Panc1 (cell line): ENCODE measurements at regions not wholly inside any gene's neighbourhood (a gene's known extent, or its start where the extent isn't known, plus 50 kb on each side); places are given as distances from the start of the nearest gene placed in this dataset.

Experiments used
- ATAC-seq: fragments of 200-7000 bp; cut with Tn5 transposase; 2 replicates; pipeline ENCODE4 v1.9.1; 2020; ENCODE audit warnings: mild to moderate bottlenecking, moderate library complexity
- BruUV-seq: library from RNA; stranded (reverse); fragments of 400-500 nt; replicated peaks from 2 replicates; lab custom pipeline; 2021; lab: Mats Ljungman, UMichigan
- CTCF ChIA-PET: fragments of 300-600 bp; sonication (Branson Sonifier 250); formaldehyde crosslinking; loops from one replicate; lab custom pipeline; 2022; ENCODE audit warnings: antibody characterized with exemption; lab: Charles Lee
- POLR2A ChIA-PET: fragments of 300-600 bp; sonication (Branson Sonifier 250); formaldehyde crosslinking; loops from one replicate; lab custom pipeline; 2022; ENCODE audit warnings: antibody characterized with exemption; lab: Charles Lee
- DNase-seq: peaks from one replicate; pipeline ENCODE4 v3.0.0-alpha.2; 2010; ENCODE audit warnings: low read depth, low spot score
- H3K27ac ChIP-seq: 2 replicates; pipeline ENCODE4 v1.5.1; 2011; ENCODE audit warnings: mild to moderate bottlenecking, low read length, inconsistent platforms
- H3K27me3 ChIP-seq: fragments of 200-500 bp; sonication (Bioruptor generic); 2 replicates; pipeline ENCODE4 v1.6.0; 2014; ENCODE audit warnings: low read length, inconsistent platforms; ENCODE audit not compliant: control insufficient read depth, insufficient read depth
- H3K36me3 ChIP-seq: fragments of 200-500 bp; sonication (Bioruptor generic); 2 replicates; pipeline ENCODE4 v1.5.1; 2014; ENCODE audit warnings: inconsistent platforms, mild to moderate bottlenecking, low read length, moderate library complexity; ENCODE audit not compliant: control insufficient read depth, insufficient read depth
- H3K4me1 ChIP-seq: 2 replicates; pipeline ENCODE4 v1.5.1; 2011; ENCODE audit warnings: inconsistent platforms, mild to moderate bottlenecking, low read length, moderate library complexity; ENCODE audit not compliant: control insufficient read depth, insufficient read depth
- H3K4me3 ChIP-seq, 2 experiments: 2 replicates each; pipeline ENCODE4 v1.5.1; 2011 to 2012; ENCODE audit warnings: low read depth in 2 of 2, low read length in 2 of 2, mild to moderate bottlenecking in 2 of 2, inconsistent platforms in 1 of 2, moderate library complexity in 1 of 2
- H3K9me3 ChIP-seq: fragments of 200-500 bp; sonication (Bioruptor generic); 2 replicates; pipeline ENCODE4 v1.5.1; 2014; ENCODE audit warnings: low read depth, mild to moderate bottlenecking, inconsistent platforms, low read length, moderate library complexity; ENCODE audit not compliant: control insufficient read depth, insufficient read depth
- CTCF ChIP-seq: fragments of 450-650 bp; IDR thresholded peaks from 2 replicates; pipeline ENCODE4 v1.5.1; 2017; ENCODE audit warnings: mild to moderate bottlenecking
- POLR2AphosphoS5 ChIP-seq: IDR thresholded peaks from 2 replicates; pipeline ENCODE4 v1.6.1; 2012; ENCODE audit warnings: mild to moderate bottlenecking, low read depth, low read length, moderate library complexity
- REST ChIP-seq, 2 experiments: IDR thresholded peaks; 2 replicates each; pipeline ENCODE4 v1.6.1; 2011 to 2012; ENCODE audit warnings: low read depth in 2 of 2, control low read depth in 1 of 2, low read length in 1 of 2, mild to moderate bottlenecking in 1 of 2, moderate library complexity in 1 of 2; ENCODE audit not compliant: insufficient read depth in 1 of 2
- SIN3A ChIP-seq: IDR thresholded peaks from 2 replicates; pipeline ENCODE4 v1.6.1; 2012; ENCODE audit warnings: low read depth, mild to moderate bottlenecking, low read length, moderate library complexity, borderline replicate concordance; ENCODE audit not compliant: insufficient read depth
- TCF7L2 ChIP-seq: IDR thresholded peaks from 2 replicates; pipeline ENCODE4 v1.6.1; 2011; ENCODE audit warnings: mild to moderate bottlenecking, low read depth, low read length, inconsistent platforms
- in situ Hi-C: cut with HindIII; loops from 2 replicates; pipeline ENCODE4 v1.10.0; 2016; ENCODE audit warnings: low sequenced_read_pairs, low pct_unique_long_range_greater_than_20kb
- intact Hi-C: fragments of 100-400 bp; cut with micrococcal nuclease; formaldehyde crosslinking; loops from one replicate; pipeline ENCODE4 v1.10.0; 2022; ENCODE audit not compliant: unreplicated experiment

GRCh38 chr2:48109491-48110204 is 203.3 kb upstream of the FBXO11 start:
- H3K27ac ChIP-seq: no peak overlapping the region
- no peak for DNase-seq
- no TSS peak for BruUV-seq
- H3K27me3 ChIP-seq: no peaks in the 10 kb centered on the region
- H3K4me1 ChIP-seq: peaks cover 24% of the 10 kb centered on the region
- ChIA-PET POLR2A (no interaction called here), CTCF (interaction anchor here (0.6 to 1.1 kb wide), 2 partner anchors 14 to 313 kb away, joined by 4 read pairs; no protein-coding TSS in a partner anchor)
- in situ Hi-C loops: no loop called here
- no peak overlapping the region for H3K4me3 ChIP-seq
- ATAC-seq: no peak
- intact Hi-C loops: no loop called here
- H3K36me3 ChIP-seq: no peaks in the 10 kb centered on the region
- no peaks in the 10 kb centered on the region for H3K9me3 ChIP-seq
- TF ChIP-seq CTCF (no peak), REST (IDR thresholded peaks at IDR 0.05; ENCODE audit: insufficient read depth in 1 of 2, low read depth in 2 of 2, low read length in 1 of 2) (no peak), SIN3A (no peak), TCF7L2 (no peak), POLR2AphosphoS5 (no peak)

GRCh38 chr2:48110492-48110891 is 204.0 kb upstream of the FOXN2 start:
- H3K4me3 ChIP-seq: no peak overlapping the region; a peak in 1 of 4 replicates
- in situ Hi-C loops (no loop called here), intact Hi-C loops (no loop called here)
- ATAC-seq (no peak), DNase-seq (no peak)
- peak overlapping the region; percentile 92 for H3K27ac ChIP-seq
- ChIA-PET POLR2A (no interaction called here), CTCF (interaction anchor here (0.6 kb wide), 1 partner anchor 13 kb away, joined by 4 read pairs; no protein-coding TSS in a partner anchor)
- TF ChIP-seq REST (IDR thresholded peaks at IDR 0.05; ENCODE audit: insufficient read depth in 1 of 2, low read depth in 2 of 2, low read length in 1 of 2): no peak
- TF ChIP-seq POLR2AphosphoS5: no peak
- TF ChIP-seq TCF7L2: no peak
- no peak for TF ChIP-seq CTCF
- no peak for TF ChIP-seq SIN3A
- H3K27me3 ChIP-seq: no peaks in the 10 kb centered on the region
- H3K9me3 ChIP-seq: no peaks in the 10 kb centered on the region
- peaks cover 24% of the 10 kb centered on the region for H3K4me1 ChIP-seq
- BruUV-seq: no TSS peak
- no peaks in the 10 kb centered on the region for H3K36me3 ChIP-seq
